NOMO-1 treated with DMSO at 0.1 percent for 48 hours (cell line): ENCODE measurements at regions not wholly inside any gene's neighbourhood (a gene's known extent, or its start where the extent isn't known, plus 50 kb on each side); places are given as distances from the start of the nearest gene placed in this dataset.

Source experiments
- DNase-seq: peaks from one replicate; lab custom pipeline; 2025; ENCODE audit not compliant: unreplicated experiment; lab: John Stamatoyannopoulos, UW

DNA sequence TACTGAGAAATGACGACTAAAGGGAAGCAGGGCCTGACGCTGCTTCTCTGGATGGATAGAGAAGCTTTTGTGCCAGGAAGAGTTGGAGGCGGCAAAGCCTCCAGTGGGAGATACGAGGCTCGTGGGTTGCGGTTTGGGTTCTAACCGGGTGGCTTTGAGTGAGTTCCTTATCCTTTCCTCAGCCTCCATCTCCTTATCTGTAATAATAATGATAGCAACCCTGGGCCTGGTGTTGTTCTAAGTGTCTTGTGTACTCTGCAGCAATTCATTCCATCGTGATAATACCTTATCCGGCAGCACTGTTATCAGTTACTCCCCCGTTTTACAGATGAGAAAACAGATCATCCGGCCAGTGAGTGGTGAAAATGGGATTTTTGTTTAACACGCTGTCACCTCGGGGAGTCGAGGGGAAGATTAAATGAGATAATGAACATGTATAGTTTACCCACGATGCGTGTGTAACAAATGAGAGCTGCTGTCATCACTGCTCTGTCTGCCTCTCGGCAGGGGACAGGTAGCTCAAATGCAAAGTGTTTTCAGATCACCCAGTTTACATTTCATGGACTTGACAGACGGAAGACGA, 52.0 kb upstream of the LHX1 start:
- no peak for DNase-seq

DNA sequence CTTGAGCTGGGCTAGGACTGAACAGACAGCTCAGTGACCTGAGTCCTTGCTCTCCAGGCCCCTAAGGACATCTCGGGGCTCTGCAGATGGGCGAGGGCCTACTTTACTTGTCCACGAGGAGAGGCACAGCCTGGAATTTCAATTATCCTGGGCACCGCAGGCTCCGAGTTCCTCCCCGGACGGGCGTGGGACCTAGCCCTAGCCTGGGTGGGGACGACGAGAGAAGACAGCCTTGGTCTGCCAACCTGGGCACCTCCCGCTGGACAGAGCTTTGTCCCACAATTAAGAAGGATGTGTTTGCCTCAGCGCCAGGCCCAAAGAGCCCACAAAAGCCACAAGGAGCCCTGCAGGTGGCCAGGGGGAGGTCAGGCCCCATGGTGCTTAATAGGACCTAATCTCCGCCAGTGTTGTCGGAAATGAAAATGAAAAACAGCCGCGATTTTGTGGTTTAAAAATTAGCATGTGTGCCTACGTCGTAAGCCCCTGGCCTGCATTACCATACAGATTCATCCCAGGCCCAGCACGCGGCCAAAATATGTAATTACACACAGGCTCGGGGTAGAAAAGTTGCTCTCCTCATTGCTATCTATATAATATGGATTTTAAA, 51.4 kb upstream of the LHX1 start:
- no peak for DNase-seq
